ENCODE measurements at regions not wholly inside any gene's neighbourhood (a gene's known extent, or its start where the extent isn't known, plus 50 kb on each side); places are given as distances from the start of the nearest gene placed in this dataset.

- TF ChIP-seq POLR2AphosphoS5 (IDR thresholded peaks at IDR 0.05; ENCODE audit: low read depth) (no peak), CTCF (conservative IDR thresholded peaks at IDR 0.05; ENCODE audit: low read depth in 2 of 2) (no peak), ZNF331 (CRISPR knock-in tag; IDR thresholded peaks at IDR 0.05; ENCODE audit: low read depth) (no peak), REST (IDR thresholded peaks at IDR 0.05; ENCODE audit: unreplicated experiment) (no peak), EZH2phosphoT487 (IDR thresholded peaks at IDR 0.05; ENCODE audit: unreplicated experiment) (no peak), EZH2 (IDR thresholded peaks at IDR 0.05; ENCODE audit: low read depth, unreplicated experiment) (no peak), CREB1 (CRISPR knock-in tag; IDR thresholded peaks at IDR 0.05; ENCODE audit: low read depth) (no peak)
Measured at GRCh38 chr10:112004075-112004474, 179.5 kb downstream of the GPAM start.
